ENCODE measurements at regions not wholly inside any gene's neighbourhood (a gene's known extent, or its start where the extent isn't known, plus 50 kb on each side); places are given as distances from the start of the nearest gene placed in this dataset.

DNA sequence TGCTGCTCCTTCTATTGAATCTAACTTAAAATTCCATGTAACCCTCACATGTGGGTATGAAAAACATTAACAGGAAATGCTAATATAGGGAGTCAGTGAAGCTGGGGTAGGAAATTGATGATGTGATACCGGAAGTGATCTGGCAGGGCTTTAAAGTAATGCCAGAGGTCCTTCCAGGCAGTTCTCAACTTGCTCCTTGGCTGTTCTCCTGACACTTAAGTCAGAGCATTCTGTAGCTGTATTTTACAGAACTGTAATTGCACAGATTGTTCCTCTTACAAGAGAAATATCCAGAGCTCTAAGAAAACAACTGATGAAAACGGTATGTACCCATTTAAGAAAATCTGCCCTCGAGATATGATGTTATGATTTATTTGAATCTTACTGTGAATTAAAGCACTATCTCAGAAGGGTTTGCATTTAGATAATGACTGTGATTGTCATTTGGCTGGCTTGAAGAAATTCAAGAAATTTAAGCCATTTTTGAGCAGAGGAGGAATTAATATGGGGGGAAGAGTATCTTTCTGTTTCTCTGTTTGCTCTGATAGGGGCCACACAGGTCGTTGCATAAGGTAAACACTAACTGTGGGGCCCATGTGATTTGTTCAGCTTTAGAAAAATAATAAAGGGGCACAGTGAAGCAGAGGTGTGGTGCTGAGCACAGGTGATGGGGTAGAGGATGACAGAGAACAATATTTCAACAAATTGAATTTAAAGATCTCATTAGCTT lies 88.4 kb downstream of the BBS10 start:
- DNase-seq (ENCODE audit: extremely low read depth in 1 of 11, low read depth in 9 of 11, low spot score in 4 of 11), result no peak

- DNase-seq (ENCODE audit: extremely low read depth in 1 of 11, low read depth in 9 of 11, low spot score in 4 of 11), result no peak
These were observed 89.1 kb downstream of the BBS10 start for GRCh38 chr12:76259106-76259505.

GRCh38 chr12:76256904-76257303 lies 91.3 kb downstream of the BBS10 start:
- no peak for DNase-seq (ENCODE audit: extremely low read depth in 1 of 11, low read depth in 9 of 11, low spot score in 4 of 11)

- DNase-seq (ENCODE audit: extremely low read depth in 1 of 11, low read depth in 9 of 11, low spot score in 4 of 11), result no peak
These were observed 91.9 kb downstream of the BBS10 start for GRCh38 chr12:76256321-76256720.

DNA sequence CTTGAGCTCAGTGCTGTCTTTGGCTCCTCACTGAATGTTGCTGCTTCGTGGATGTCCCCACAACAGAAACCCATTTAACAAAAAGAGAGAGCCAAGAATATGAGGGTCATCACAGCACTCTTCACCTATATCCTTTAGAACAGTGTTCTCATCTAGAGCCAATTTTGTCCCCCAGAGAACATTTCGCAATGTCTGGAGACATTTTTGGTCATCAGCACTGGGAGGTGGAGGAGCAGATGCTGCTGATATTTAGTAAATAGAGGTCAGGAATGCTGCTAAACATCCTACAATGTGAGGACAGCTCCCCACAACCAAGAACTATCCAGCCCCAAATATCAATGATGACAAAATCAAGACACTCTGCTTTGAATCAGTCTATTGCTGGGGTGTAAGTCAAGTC lies 92.5 kb downstream of the BBS10 start:
- DNase-seq (ENCODE audit: extremely low read depth in 1 of 11, low read depth in 9 of 11, low spot score in 4 of 11), result no peak

- DNase-seq (ENCODE audit: extremely low read depth in 1 of 11, low read depth in 9 of 11, low spot score in 4 of 11), result no peak
These were observed 92.9 kb downstream of the BBS10 start for GRCh38 chr12:76255281-76255680.

DNA sequence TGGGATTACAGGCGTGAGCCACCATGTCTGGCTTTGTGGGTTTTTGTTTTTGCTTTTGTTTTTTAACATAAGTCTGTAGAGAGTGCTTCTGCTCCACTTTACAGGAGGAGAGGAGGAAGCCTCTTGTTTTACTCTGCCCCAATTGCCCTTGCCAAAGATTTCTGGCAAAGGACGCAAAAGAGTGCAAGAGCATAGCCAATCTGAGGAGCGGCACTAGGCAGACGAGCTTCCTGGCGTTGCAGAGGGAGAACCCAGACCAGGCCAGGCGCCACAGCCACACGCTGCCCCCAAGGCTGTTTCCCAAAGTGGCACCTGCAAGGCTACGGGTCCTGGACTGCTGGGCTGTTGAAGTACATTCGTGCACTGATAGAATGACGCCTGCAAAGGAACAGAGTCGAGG lies 96.2 kb downstream of the BBS10 start:
- DNase-seq (ENCODE audit: extremely low read depth in 1 of 11, low read depth in 9 of 11, low spot score in 4 of 11), result no peak

DNA sequence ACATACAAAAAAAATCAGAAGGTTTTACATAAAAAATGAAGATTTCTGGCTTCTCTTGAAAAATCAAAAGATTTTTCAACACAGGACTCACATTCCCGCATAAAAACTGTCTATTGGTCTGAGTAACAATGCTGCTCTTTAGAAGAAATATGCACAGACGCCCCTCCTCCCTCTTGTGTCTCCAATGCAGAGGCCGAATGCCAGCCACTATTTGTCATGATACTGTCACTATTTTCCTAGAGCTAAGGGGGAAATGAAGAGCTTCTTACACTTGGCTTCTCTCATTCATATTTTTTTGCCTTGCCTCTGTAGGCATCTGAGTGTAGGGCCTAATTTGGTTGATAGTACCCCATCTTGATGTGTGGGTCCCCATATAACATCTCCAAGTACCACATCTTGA lies 98.0 kb downstream of the BBS10 start:
- DNase-seq (ENCODE audit: extremely low read depth in 1 of 11, low read depth in 9 of 11, low spot score in 4 of 11), result no peak

DNA sequence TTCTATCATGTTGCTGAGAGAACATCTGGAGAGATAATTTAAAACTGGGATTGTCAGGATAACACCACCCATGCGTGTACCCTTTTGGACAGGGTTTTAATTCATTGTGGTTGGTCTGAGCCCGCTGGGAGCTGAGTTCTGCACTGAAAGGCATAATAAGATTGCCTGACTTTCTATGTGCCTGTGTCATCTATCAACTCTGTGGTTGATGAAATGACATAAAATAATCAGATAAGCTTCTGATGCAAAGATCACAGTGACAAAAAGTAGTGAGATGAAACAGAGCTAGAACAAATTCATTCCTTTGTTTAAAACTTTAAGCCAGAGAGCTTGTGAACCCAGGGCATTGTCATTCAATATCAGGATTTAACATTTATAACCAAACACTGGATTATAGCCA lies 98.7 kb downstream of the BBS10 start:
- no peak for DNase-seq (ENCODE audit: extremely low read depth in 1 of 11, low read depth in 9 of 11, low spot score in 4 of 11)

DNA sequence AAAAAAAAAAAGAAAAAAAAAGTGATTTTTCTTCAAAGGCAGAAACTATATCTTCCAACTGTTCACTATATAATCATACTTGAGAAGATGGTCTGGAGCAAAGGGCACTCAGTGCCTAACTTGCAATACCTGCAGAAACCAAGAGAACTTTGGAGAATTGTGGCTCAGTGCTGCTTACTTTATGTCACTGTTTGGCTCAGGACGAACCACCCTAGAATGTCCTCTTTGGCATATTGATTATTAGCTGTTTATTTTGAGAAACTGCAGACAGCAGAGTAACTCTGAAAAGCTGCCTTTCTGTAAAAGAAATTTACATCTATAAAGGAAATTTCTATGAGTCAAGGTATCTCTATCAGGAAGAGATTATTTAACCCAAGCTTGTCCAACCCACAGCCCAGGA lies 100.2 kb downstream of the BBS10 start:
- DNase-seq (ENCODE audit: extremely low read depth in 1 of 11, low read depth in 9 of 11, low spot score in 4 of 11), result no peak

DNA sequence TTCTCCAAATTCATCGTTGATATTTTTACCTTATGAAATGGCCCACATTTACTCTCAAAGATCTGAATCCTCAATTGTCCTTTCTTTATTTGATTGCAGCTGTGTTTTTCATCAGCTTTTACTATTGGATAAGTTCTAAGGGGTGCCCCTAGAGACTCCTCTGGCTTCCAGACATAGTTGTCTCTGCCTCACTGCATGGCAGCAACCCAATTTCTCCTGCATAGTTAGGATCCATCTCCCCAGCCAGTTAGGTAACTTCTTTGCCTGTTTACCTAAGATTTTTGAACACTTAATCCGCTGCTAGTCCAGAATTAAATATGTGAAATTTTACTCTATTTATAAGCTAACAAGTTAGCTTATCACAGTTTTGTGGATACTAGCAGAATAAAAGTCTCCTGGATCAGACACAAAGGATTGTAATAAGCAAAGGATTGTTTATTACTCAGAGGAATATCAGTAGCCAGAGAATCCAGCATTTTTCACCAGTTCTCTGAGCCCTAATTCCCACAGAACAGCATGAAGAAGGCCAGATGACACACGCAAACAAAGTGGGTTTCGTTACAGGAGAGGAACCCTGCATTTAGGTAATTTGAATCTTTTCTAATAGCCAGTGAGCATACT lies 101.1 kb downstream of the BBS10 start:
- no peak for DNase-seq (ENCODE audit: extremely low read depth in 1 of 11, low read depth in 9 of 11, low spot score in 4 of 11)

DNA sequence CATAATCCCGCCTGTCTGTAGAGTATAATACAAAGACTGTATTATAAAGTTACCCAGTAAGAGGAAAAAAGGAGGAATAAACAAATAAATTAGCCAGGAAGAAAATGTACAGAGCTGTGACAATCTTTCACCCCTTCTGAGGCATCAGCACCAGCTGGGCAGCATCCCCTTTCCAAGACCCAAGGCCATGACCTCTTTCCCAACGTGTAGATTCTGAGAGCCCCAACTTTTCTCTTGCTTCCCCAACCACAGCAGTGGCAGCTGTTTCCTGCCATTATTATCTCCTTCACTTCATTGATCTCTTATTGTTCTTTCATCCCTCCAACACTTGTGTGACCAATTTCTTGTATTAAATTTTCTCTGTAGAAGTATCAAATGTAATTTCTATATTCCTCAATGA lies 101.6 kb downstream of the BBS10 start:
- no peak for DNase-seq (ENCODE audit: extremely low read depth in 1 of 11, low read depth in 9 of 11, low spot score in 4 of 11)

DNA sequence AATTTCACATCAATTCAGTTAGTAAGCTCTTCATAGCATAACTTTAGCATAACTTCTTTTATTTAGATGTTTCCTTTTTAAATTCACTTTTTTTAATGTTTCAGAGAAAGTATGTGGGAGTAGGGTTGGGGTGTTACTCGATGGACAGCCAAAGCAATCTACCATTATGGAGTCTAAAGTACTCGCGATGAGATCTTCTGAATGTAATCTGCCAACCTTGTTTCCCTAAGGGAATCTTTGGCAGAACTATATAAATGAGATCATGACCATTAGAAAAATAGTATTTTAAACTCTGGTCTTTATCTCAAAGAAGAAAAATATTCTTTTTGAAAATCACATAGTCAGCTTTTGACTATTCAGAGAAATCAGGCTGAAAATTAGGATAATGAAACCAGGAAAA lies 103.9 kb downstream of the BBS10 start:
- no peak for DNase-seq (ENCODE audit: extremely low read depth in 1 of 11, low read depth in 9 of 11, low spot score in 4 of 11)

DNA sequence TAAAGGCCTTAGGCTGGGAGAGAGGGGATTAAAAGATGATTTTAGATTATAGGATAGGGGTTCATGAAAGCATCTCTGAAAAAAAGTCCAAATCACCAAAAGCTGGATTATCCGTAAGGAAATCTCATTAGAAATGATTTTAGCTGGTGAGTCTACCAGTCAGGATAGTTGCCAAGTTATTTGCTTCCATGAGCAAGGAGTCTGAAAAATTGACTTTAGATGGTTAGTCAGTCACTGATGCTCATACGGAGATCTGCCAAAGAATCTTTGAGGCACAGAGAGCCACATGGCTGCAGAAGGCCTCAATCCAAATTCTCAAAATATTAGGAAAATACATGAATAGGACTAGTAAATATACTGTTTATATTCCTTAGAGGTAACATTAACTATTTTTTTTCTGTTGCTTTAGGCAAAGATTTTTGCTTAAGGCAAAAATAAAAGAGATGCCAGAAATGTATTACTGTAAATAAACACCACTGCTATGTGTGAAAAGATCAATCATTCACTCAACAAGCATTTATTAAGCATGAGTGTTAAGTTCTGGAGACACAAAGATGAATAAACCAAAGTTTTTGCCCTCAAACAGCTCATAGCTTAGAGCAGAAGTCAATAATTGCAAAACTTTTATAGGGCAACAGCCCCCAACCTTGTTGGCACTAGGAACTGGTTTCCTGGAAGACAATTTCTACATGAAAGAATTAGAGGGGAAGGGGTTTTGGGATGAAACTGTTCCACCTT lies 105.2 kb downstream of the BBS10 start:
- DNase-seq (ENCODE audit: extremely low read depth in 1 of 11, low read depth in 9 of 11, low spot score in 4 of 11), result no peak

- no peak for DNase-seq (ENCODE audit: extremely low read depth in 1 of 11, low read depth in 9 of 11, low spot score in 4 of 11)
These were observed 106.8 kb downstream of the BBS10 start for GRCh38 chr12:76241371-76241770.

GRCh38 chr12:76240281-76240680 lies 107.9 kb downstream of the BBS10 start:
- DNase-seq (ENCODE audit: extremely low read depth in 1 of 11, low read depth in 9 of 11, low spot score in 4 of 11), result peak in 1 of 11 donors; percentile 13

- no peak for DNase-seq (ENCODE audit: extremely low read depth in 1 of 11, low read depth in 9 of 11, low spot score in 4 of 11)
These were observed 109.5 kb downstream of the BBS10 start for GRCh38 chr12:76238688-76239087.

DNA sequence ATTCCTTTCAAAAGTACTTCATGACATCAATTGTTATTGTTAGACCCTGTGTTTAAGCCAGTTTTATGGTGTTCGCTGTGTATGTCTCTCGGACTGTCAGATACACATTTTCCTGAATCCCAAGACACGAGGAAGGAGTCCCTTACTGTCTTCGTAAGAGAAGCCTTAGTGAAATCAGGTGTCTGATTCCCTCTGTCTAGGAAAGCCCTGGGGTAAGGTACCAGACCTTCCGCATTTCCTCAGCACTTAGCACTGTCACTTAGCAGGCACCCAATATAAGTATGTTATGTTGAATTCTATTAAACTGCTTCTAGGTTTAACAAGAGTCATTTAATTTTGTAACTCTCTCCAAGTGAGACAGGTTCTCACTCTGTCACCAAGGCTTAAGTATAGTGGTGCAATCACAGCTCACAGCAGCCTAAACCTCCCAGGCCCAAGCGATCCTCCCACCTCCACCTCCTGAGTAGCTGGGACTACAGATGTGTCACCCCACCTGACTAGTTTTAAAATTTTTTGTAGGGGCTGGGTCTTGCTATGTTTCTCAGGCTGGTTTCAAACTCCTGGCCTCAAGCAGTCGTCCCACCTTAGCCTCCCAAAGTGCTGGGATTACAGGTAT lies 111.0 kb downstream of the BBS10 start:
- no peak for DNase-seq (ENCODE audit: extremely low read depth in 1 of 11, low read depth in 9 of 11, low spot score in 4 of 11)

DNA sequence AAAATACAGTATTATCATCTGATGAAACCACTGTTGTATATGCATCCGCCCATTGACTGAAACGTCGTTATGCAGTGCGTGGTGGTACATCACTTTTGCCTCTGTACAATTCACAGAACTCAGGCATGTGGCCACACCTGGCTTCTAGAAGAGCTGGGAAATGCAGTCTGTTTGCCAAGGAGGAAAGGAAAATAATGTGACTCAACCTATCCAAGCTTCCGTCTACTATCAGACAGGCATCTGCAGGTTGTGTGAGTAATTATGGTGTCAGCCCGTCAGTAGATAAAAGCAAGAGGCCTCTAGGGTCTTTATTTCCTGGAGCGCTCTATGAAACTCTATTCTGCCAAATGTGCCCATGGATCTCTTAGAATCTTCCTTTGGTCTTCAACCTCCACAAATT lies 111.6 kb downstream of the BBS10 start:
- no peak for DNase-seq (ENCODE audit: extremely low read depth in 1 of 11, low read depth in 9 of 11, low spot score in 4 of 11)

- DNase-seq (ENCODE audit: extremely low read depth in 1 of 11, low read depth in 9 of 11, low spot score in 4 of 11), result no peak
These were observed 113.5 kb downstream of the BBS10 start for GRCh38 chr12:76234741-76235140.

Data from renal cortex interstitium (tissue), 11 donors.